ENCODE measurements at regions not wholly inside any gene's neighbourhood (a gene's known extent, or its start where the extent isn't known, plus 50 kb on each side); places are given as distances from the start of the nearest gene placed in this dataset.

- H3K4me1 Mint-ChIP-seq = peaks cover 58% of the 10 kb centered on the region
- H3K36me3 Mint-ChIP-seq = no peaks in the 10 kb centered on the region
- no peak overlapping the region for H3K4me3 Mint-ChIP-seq
- H3K27ac Mint-ChIP-seq = peak overlapping the region; percentile 30
- H3K27me3 Mint-ChIP-seq = peaks cover 4% of the 10 kb centered on the region
- no peaks in the 10 kb centered on the region for H3K9me3 Mint-ChIP-seq (ENCODE audit: low read depth)
- CTCF ChIA-PET = interaction anchor here (0.6 to 3.3 kb wide), 39 partner anchors 9 to 564 kb away, joined by 3 to 94 read pairs (median 5); partner anchors contain the start of gene BACH2
- DNase-seq (peak; percentile 88), ATAC-seq (peak; percentile 68)
Observed at GRCh38 chr6:90393232-90393884, 96.7 kb upstream of the BACH2 start.

GRCh38 chr6:90390379-90390778 is 93.7 kb upstream of the BACH2 start:
- DNase-seq (no peak), ATAC-seq (no peak)
- CTCF ChIA-PET = interaction anchor here (0.9 to 2.2 kb wide), 4 partner anchors 9 to 102 kb away, joined by 3 to 9 read pairs (median 3); no protein-coding TSS in a partner anchor
- no peak overlapping the region for H3K4me3 Mint-ChIP-seq
- no peaks in the 10 kb centered on the region for H3K36me3 Mint-ChIP-seq
- peaks cover 34% of the 10 kb centered on the region for H3K4me1 Mint-ChIP-seq
- H3K27me3 Mint-ChIP-seq = peaks cover 10% of the 10 kb centered on the region
- no peaks in the 10 kb centered on the region for H3K9me3 Mint-ChIP-seq (ENCODE audit: low read depth)
- no peak overlapping the region for H3K27ac Mint-ChIP-seq

GRCh38 chr6:90388395-90388794 is 91.8 kb upstream of the BACH2 start:
- H3K27ac Mint-ChIP-seq = peak overlapping the region; percentile 5
- no peak for DNase-seq
- no peak overlapping the region for H3K4me3 Mint-ChIP-seq
- peaks cover 11% of the 10 kb centered on the region for H3K27me3 Mint-ChIP-seq
- H3K4me1 Mint-ChIP-seq = peaks cover 29% of the 10 kb centered on the region
- CTCF ChIA-PET = interaction anchor here (1.2 to 1.4 kb wide), 2 partner anchors 448 kb away, joined by 3 to 4 read pairs; no protein-coding TSS in a partner anchor
- H3K36me3 Mint-ChIP-seq = no peaks in the 10 kb centered on the region
- no peak for ATAC-seq
- no peaks in the 10 kb centered on the region for H3K9me3 Mint-ChIP-seq (ENCODE audit: low read depth)

GRCh38 chr6:90387826-90388225 is 91.2 kb upstream of the BACH2 start:
- Mint-ChIP-seq H3K4me1 (peaks cover 28% of the 10 kb centered on the region), H3K9me3 (ENCODE audit: low read depth) (no peaks in the 10 kb centered on the region), H3K4me3 (no peak overlapping the region), H3K27ac (no peak overlapping the region), H3K36me3 (no peaks in the 10 kb centered on the region), H3K27me3 (peaks cover 11% of the 10 kb centered on the region)
- no peak for DNase-seq
- CTCF ChIA-PET = interaction anchor here (1.2 to 2.0 kb wide), 2 partner anchors 91 to 447 kb away, joined by 4 to 6 read pairs; no protein-coding TSS in a partner anchor
- no peak for ATAC-seq

GRCh38 chr6:90387383-90387775 is 90.7 kb upstream of the BACH2 start:
- Mint-ChIP-seq H3K4me3 (no peak overlapping the region), H3K36me3 (no peaks in the 10 kb centered on the region), H3K4me1 (peaks cover 32% of the 10 kb centered on the region), H3K27me3 (peaks cover 14% of the 10 kb centered on the region), H3K9me3 (ENCODE audit: low read depth) (no peaks in the 10 kb centered on the region), H3K27ac (no peak overlapping the region)
- CTCF ChIA-PET = interaction anchor here (1.2 to 2.0 kb wide), 2 partner anchors 92 to 447 kb away, joined by 4 to 6 read pairs; no protein-coding TSS in a partner anchor
- DNase-seq = no peak
- no peak for ATAC-seq

- ATAC-seq = no peak
- CTCF ChIA-PET = interaction anchor here (0.7 to 2.0 kb wide), 4 partner anchors 45 to 446 kb away, joined by 3 to 6 read pairs (median 4); no protein-coding TSS in a partner anchor
- Mint-ChIP-seq H3K9me3 (ENCODE audit: low read depth) (no peaks in the 10 kb centered on the region), H3K4me1 (peaks cover 33% of the 10 kb centered on the region), H3K36me3 (no peaks in the 10 kb centered on the region), H3K27me3 (peaks cover 18% of the 10 kb centered on the region), H3K4me3 (no peak overlapping the region), H3K27ac (no peak overlapping the region)
- DNase-seq = no peak
Observed at GRCh38 chr6:90386399-90387382, 90.0 kb upstream of the BACH2 start.

- no peak overlapping the region for H3K27ac Mint-ChIP-seq
- no peaks in the 10 kb centered on the region for H3K9me3 Mint-ChIP-seq (ENCODE audit: low read depth)
- CTCF ChIA-PET = interaction anchor here (0.7 to 2.0 kb wide), 3 partner anchors 46 to 102 kb away, joined by 3 to 6 read pairs (median 4); no protein-coding TSS in a partner anchor
- H3K36me3 Mint-ChIP-seq = no peaks in the 10 kb centered on the region
- peaks cover 33% of the 10 kb centered on the region for H3K4me1 Mint-ChIP-seq
- ATAC-seq (no peak), DNase-seq (no peak)
- H3K4me3 Mint-ChIP-seq = no peak overlapping the region
- peaks cover 22% of the 10 kb centered on the region for H3K27me3 Mint-ChIP-seq
Observed at GRCh38 chr6:90385759-90386313, 89.2 kb upstream of the BACH2 start.

GRCh38 chr6:90384720-90385119 is 88.1 kb upstream of the BACH2 start:
- CTCF ChIA-PET = interaction anchor here (0.8 to 2.6 kb wide), 2 partner anchors 8 to 66 kb away, joined by 3 to 16 read pairs; no protein-coding TSS in a partner anchor
- H3K9me3 Mint-ChIP-seq (ENCODE audit: low read depth) = no peaks in the 10 kb centered on the region
- H3K27ac Mint-ChIP-seq = no peak overlapping the region
- DNase-seq (no peak), ATAC-seq (no peak)
- H3K4me3 Mint-ChIP-seq = no peak overlapping the region
- H3K27me3 Mint-ChIP-seq = peaks cover 22% of the 10 kb centered on the region
- H3K36me3 Mint-ChIP-seq = no peaks in the 10 kb centered on the region
- H3K4me1 Mint-ChIP-seq = peaks cover 31% of the 10 kb centered on the region

GRCh38 chr6:90383196-90383822 is 86.7 kb upstream of the BACH2 start:
- no peak overlapping the region for H3K4me3 Mint-ChIP-seq

GRCh38 chr6:90382760-90383159 is 86.1 kb upstream of the BACH2 start:
- ATAC-seq (no peak), DNase-seq (no peak)
- Mint-ChIP-seq H3K4me1 (peaks cover 21% of the 10 kb centered on the region), H3K27me3 (peaks cover 18% of the 10 kb centered on the region), H3K4me3 (no peak overlapping the region), H3K9me3 (ENCODE audit: low read depth) (no peaks in the 10 kb centered on the region), H3K36me3 (no peaks in the 10 kb centered on the region), H3K27ac (no peak overlapping the region)
- CTCF ChIA-PET = interaction anchor here (0.6 to 2.6 kb wide), 8 partner anchors 10 to 1420 kb away, joined by 3 to 16 read pairs (median 3); no protein-coding TSS in a partner anchor

More at GRCh38 chr6:90383196-90383822, 86.7 kb upstream of the BACH2 start:
- no peak overlapping the region for H3K27ac Mint-ChIP-seq
- H3K36me3 Mint-ChIP-seq = no peaks in the 10 kb centered on the region
- ATAC-seq = peak; percentile 75
- DNase-seq = peak; percentile 52
- H3K4me1 Mint-ChIP-seq = peaks cover 24% of the 10 kb centered on the region
- no peaks in the 10 kb centered on the region for H3K9me3 Mint-ChIP-seq (ENCODE audit: low read depth)
- CTCF ChIA-PET = interaction anchor here (0.6 to 2.6 kb wide), 8 partner anchors 10 to 1421 kb away, joined by 3 to 16 read pairs (median 3); no protein-coding TSS in a partner anchor
- peaks cover 22% of the 10 kb centered on the region for H3K27me3 Mint-ChIP-seq

- Mint-ChIP-seq H3K27ac (no peak overlapping the region), H3K9me3 (ENCODE audit: low read depth) (no peaks in the 10 kb centered on the region), H3K27me3 (peaks cover 3% of the 10 kb centered on the region), H3K4me1 (peaks cover 4% of the 10 kb centered on the region), H3K36me3 (no peaks in the 10 kb centered on the region), H3K4me3 (no peak overlapping the region)
- ATAC-seq (no peak), DNase-seq (no peak)
- CTCF ChIA-PET = interaction anchor here (1.5 to 2.0 kb wide), 3 partner anchors 17 to 103 kb away, joined by 3 to 7 read pairs (median 7); no protein-coding TSS in a partner anchor
Observed at GRCh38 chr6:90375681-90376439, 79.2 kb upstream of the BACH2 start.

- ATAC-seq (no peak), DNase-seq (no peak)
- Mint-ChIP-seq H3K4me3 (no peak overlapping the region), H3K27me3 (peaks cover 3% of the 10 kb centered on the region), H3K4me1 (peaks cover 21% of the 10 kb centered on the region), H3K9me3 (ENCODE audit: low read depth) (no peaks in the 10 kb centered on the region), H3K27ac (no peak overlapping the region), H3K36me3 (no peaks in the 10 kb centered on the region)
- CTCF ChIA-PET = interaction anchor here (1.2 to 2.0 kb wide), 4 partner anchors 19 to 105 kb away, joined by 3 to 7 read pairs (median 4); no protein-coding TSS in a partner anchor
Observed at GRCh38 chr6:90374201-90374600, 77.6 kb upstream of the BACH2 start.

Measured in activated CD8-positive, alpha-beta memory T cell treated with anti-CD3 and anti-CD28 coated beads, Interleukin-2, amount 10 ng/mL, durations not matched to agents 7 days and 5 days (primary cell).